ENCODE measurements at regions not wholly inside any gene's neighbourhood (a gene's known extent, or its start where the extent isn't known, plus 50 kb on each side); places are given as distances from the start of the nearest gene placed in this dataset.

DNA sequence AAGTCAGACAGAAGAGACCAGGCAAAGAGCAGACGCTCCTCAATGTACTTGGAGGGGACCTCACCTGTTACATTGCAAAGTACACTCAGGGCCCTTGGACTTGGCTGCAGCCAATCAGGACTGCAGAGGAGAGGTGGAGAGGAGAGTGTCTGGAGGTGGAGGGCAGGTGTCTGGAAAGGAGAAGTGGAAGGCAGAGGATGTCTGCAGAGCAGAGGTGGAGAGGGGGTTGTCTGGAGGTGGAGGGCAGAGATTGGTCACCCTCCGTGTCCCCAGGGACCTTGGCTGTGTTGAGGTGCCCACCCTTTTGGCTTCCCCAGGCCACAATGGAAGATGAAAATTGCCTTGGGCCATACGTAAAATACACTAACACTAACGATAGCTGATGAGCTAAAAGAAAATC lies 241.3 kb upstream of the IRX2 start:
- intact Hi-C loops (cut with DNase I) = no loop called here
- ATAC-seq = no peak
- WGBS, 2 donors = 68 to 84% methylated on average over 4 of the region's 4 CpGs
- TF ChIP-seq, protein P1, sequence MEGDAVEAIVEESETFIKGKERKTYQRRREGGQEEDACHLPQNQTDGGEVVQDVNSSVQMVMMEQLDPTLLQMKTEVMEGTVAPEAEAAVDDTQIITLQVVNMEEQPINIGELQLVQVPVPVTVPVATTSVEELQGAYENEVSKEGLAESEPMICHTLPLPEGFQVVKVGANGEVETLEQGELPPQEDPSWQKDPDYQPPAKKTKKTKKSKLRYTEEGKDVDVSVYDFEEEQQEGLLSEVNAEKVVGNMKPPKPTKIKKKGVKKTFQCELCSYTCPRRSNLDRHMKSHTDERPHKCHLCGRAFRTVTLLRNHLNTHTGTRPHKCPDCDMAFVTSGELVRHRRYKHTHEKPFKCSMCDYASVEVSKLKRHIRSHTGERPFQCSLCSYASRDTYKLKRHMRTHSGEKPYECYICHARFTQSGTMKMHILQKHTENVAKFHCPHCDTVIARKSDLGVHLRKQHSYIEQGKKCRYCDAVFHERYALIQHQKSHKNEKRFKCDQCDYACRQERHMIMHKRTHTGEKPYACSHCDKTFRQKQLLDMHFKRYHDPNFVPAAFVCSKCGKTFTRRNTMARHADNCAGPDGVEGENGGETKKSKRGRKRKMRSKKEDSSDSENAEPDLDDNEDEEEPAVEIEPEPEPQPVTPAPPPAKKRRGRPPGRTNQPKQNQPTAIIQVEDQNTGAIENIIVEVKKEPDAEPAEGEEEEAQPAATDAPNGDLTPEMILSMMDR (IDR thresholded peaks at IDR 0.05) = no peak
- no peak for FAIRE-seq
- Histone ChIP-seq H3K36me3 (no peaks in the 10 kb centered on the region), H3K4me3 (no peak overlapping the region), H3K27ac (no peak overlapping the region), H3K4me1 (no peaks in the 10 kb centered on the region), H3K27me3 (peaks cover 0 to 3% (median 1%) of the 10 kb centered on the region in 4 donors), H3K9me3 (no peaks in the 10 kb centered on the region)
- no peak for DNase-seq

DNA sequence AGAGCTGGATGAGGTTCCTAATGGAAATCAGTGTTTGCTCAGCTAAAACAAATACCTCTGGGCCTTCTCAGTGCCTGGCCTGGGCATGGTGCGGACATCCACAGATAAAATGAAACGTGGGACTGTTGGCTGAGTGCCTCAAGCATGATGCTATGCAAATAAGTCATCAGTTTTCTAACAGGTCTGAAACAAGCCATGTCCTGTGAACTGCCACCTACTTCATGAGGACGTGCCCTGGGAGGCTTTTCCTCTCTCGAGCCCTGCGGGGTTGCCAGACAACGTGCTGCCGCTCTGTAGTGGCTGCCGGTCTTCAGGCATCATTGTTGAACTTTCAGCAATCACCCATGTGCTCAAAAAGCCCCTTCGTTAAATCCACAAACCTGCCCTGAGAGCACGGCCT lies 240.4 kb upstream of the IRX2 start:
- Histone ChIP-seq H3K4me1 (no peaks in the 10 kb centered on the region), H3K9me3 (no peaks in the 10 kb centered on the region), H3K27me3 (peaks cover 0 to 3% (median 1%) of the 10 kb centered on the region in 4 donors), H3K36me3 (no peaks in the 10 kb centered on the region), H3K27ac (no peak overlapping the region), H3K4me3 (no peak overlapping the region)
- intact Hi-C loops (cut with DNase I) = no loop called here
- no peak for FAIRE-seq
- 14% methylated on average over 10 of the region's 10 CpGs for WGBS, 2 donors
- DNase-seq = peak in 3 of 6 donors; percentile 13 to 26 (median 20)
- peak in 3 of 4 donors; percentile 27 to 91 (median 88) for ATAC-seq
- TF ChIP-seq, protein P1 (IDR thresholded peaks at IDR 0.05) = no peak

DNA sequence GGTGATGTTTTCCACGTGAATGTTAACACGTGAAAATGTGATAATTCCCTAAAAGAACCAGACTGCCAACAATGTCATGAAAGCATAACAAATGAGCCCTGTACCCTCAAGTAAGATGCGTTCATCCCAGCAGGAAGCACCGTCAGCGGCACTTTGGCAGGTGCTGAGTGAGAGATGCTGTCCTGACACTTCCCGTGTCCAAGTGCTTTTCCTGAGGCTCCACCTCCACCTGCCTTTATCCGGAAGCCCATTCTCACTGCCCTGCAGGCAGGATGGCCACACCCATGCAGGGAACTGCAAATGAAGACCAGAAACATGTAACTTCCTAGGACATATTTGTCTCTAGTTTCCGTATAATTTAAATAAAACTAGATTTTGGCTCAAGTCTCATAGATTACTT lies 238.0 kb upstream of the IRX2 start:
- no peak for FAIRE-seq
- Histone ChIP-seq H3K4me3 (no peak overlapping the region), H3K27me3 (peaks cover 0 to 3% (median 0%) of the 10 kb centered on the region in 4 donors), H3K4me1 (no peaks in the 10 kb centered on the region), H3K9me3 (no peaks in the 10 kb centered on the region), H3K27ac (no peak overlapping the region), H3K36me3 (no peaks in the 10 kb centered on the region)
- TF ChIP-seq, protein P1 (IDR thresholded peaks at IDR 0.05) = no peak
- intact Hi-C loops (cut with DNase I) = no loop called here
- WGBS, 2 donors = 29 to 36% methylated on average over 8 of the region's 8 CpGs
- no peak for ATAC-seq
- DNase-seq = no peak

DNA sequence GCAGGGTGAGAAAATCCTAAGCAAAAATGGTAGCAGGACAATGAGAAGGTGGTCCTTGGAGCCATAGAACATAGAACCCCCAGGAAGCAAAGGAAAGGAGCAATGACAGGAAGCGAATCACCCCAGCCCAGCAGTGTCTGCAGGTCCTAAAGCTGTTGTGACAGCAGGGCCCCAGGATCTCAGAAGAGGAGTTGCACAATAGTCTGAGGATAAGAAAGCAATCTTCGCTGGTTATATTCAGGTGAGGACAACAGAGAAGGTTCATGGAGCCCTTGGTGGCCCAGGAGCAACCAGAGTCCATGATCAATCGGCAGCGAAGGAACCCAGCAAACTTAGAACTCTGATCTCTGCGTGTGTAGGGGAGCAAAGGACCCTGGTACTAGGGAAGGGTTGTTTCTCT lies 234.8 kb upstream of the IRX2 start:
- Histone ChIP-seq H3K36me3 (no peaks in the 10 kb centered on the region), H3K9me3 (no peaks in the 10 kb centered on the region), H3K4me3 (no peak overlapping the region), H3K27me3 (peaks cover 0 to 3% (median 0%) of the 10 kb centered on the region in 4 donors), H3K4me1 (no peaks in the 10 kb centered on the region), H3K27ac (no peak overlapping the region)
- DNase-seq (no peak), FAIRE-seq (no peak), ATAC-seq (no peak)
- intact Hi-C loops (cut with DNase I) = no loop called here
- TF ChIP-seq, protein P1 (IDR thresholded peaks at IDR 0.05) = no peak
- WGBS, 2 donors = 69 to 83% methylated on average over 5 of the region's 5 CpGs

DNA sequence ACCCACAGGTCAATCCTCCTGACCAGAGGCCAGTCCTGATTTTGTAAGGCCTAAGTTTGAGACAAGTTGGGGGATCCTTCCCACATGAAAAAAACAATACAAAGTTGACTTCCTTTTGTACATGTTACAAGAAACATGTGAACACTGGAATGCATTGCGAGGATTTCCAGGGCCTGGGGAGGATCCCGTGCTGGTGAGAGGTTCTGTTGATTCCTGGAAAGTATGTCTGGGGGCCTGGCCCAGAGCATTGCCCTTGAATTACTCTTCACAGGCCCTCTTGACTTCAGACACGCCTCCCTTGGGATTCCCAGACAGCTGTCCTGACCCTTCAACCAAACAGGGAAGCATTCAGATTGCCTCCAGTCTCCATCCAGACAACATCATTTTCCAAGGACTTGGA lies 234.2 kb upstream of the IRX2 start:
- no peak for DNase-seq
- no peak for ATAC-seq
- H3K4me3 ChIP-seq = no peak overlapping the region
- intact Hi-C loops (cut with DNase I) = no loop called here
- H3K27ac ChIP-seq = no peak overlapping the region
- FAIRE-seq = no peak
- 43 to 71% methylated on average over 3 of the region's 3 CpGs for WGBS, 2 donors
- peaks cover 0 to 3% (median 0%) of the 10 kb centered on the region in 4 donors for H3K27me3 ChIP-seq
- no peaks in the 10 kb centered on the region for H3K4me1 ChIP-seq
- TF ChIP-seq, protein P1 (IDR thresholded peaks at IDR 0.05) = no peak
- H3K36me3 ChIP-seq = no peaks in the 10 kb centered on the region
- H3K9me3 ChIP-seq = no peaks in the 10 kb centered on the region

Data from pancreas (tissue), 10 donors.